CD4-positive, alpha-beta T cell (primary cell): ENCODE measurements at regions not wholly inside any gene's neighbourhood (a gene's known extent, or its start where the extent isn't known, plus 50 kb on each side); places are given as distances from the start of the nearest gene placed in this dataset.

Experiments used
- ATAC-seq: fragments of 200-7000 bp; cut with Tn5 transposase; one replicate; pipeline ENCODE4 v1.10.0; 2022; ENCODE audit warnings: mild to moderate bottlenecking; ENCODE audit not compliant: poor library complexity
- CTCF ChIA-PET: fragments of 350-600 bp; sonication (Branson Sonifier 250); formaldehyde crosslinking; loops from one replicate; lab custom pipeline; 2021; ENCODE audit warnings: antibody characterized with exemption, inconsistent platforms; lab: Charles Lee
- POLR2A ChIA-PET: fragments of 350-600 bp; sonication (Branson Sonifier 250); formaldehyde crosslinking; loops from one replicate; lab custom pipeline; 2021; ENCODE audit warnings: antibody characterized with exemption, inconsistent platforms; lab: Charles Lee
- DNase-seq, 14 experiments: peaks; one replicate each; pipeline ENCODE4 v3.0.0-alpha.2; 2013 to 2020; ENCODE audit warnings: mixed read lengths in 2 of 14
- H3K27ac ChIP-seq, 2 donors: one replicate each; pipeline versions ENCODE4 v1.5.1 to v1.7.0; 2013; ENCODE audit warnings: low read length in 2 of 2, low read depth in 1 of 2, mild to moderate bottlenecking in 1 of 2
- H3K27me3 ChIP-seq, 2 experiments: 1 replicate in 1 of 2; 2 replicates in 1 of 2; pipeline versions ENCODE4 v1.6.1 to v1.7.0; 2013; ENCODE audit warnings: low read length in 2 of 2, control low read depth in 1 of 2, mild to moderate bottlenecking in 1 of 2, moderate library complexity in 1 of 2; ENCODE audit not compliant: insufficient read depth in 2 of 2, control insufficient read depth in 1 of 2
- H3K36me3 ChIP-seq: one replicate; pipeline ENCODE4 v1.6.1; 2013; ENCODE audit warnings: low read length, control low read depth; ENCODE audit not compliant: insufficient read depth
- H3K4me1 ChIP-seq: one replicate; pipeline ENCODE4 v1.6.1; 2013; ENCODE audit warnings: low read length, control low read depth; ENCODE audit not compliant: insufficient read depth
- H3K4me3 ChIP-seq: one replicate; pipeline ENCODE4 v1.5.1; 2013; ENCODE audit warnings: mild to moderate bottlenecking, low read length, moderate library complexity
- H3K9me3 ChIP-seq, 2 experiments: 1 replicate in 1 of 2; 2 replicates in 1 of 2; pipeline versions ENCODE4 v1.6.1 to v1.7.0; 2013; ENCODE audit warnings: low read length in 2 of 2, mild to moderate bottlenecking in 2 of 2, control low read depth in 1 of 2, moderate library complexity in 1 of 2; ENCODE audit not compliant: control insufficient read depth in 1 of 2, insufficient read depth in 1 of 2
- H3K27ac Mint-ChIP-seq: one replicate; pipeline ENCODE4 v1.8.0; 2020; ENCODE audit warnings: mixed read lengths
- H3K27me3 Mint-ChIP-seq: one replicate; pipeline ENCODE4 v1.8.0; 2021; ENCODE audit warnings: mixed read lengths
- H3K36me3 Mint-ChIP-seq: one replicate; pipeline ENCODE4 v1.8.0; 2021; ENCODE audit warnings: low read depth, mixed read lengths
- H3K4me1 Mint-ChIP-seq: one replicate; pipeline ENCODE4 v1.8.0; 2021; ENCODE audit warnings: low read depth, mixed read lengths
- H3K4me3 Mint-ChIP-seq: one replicate; pipeline ENCODE4 v1.8.0; 2020; ENCODE audit warnings: mild to moderate bottlenecking, mixed read lengths
- H3K9me3 Mint-ChIP-seq: one replicate; pipeline ENCODE4 v1.8.0; 2020; ENCODE audit warnings: mixed read lengths
- intact Hi-C, 2 experiments: fragments of 100-400 bp; cut with DNase I in 1 of 2; cut with micrococcal nuclease in 1 of 2; formaldehyde crosslinking; loops; one replicate each; pipeline versions ENCODE4 v1.15.1 to v1.9.0; 2023 to 2025; cut with DNase I, micrococcal nuclease
- TF ChIP-seq, protein P1 (sequence below): fragments of 200-600 bp; IDR thresholded peaks from one replicate; pipeline ENCODE4 v1.8.0; 2022; ENCODE audit warnings: antibody characterized with exemption, mild to moderate bottlenecking

DNA sequence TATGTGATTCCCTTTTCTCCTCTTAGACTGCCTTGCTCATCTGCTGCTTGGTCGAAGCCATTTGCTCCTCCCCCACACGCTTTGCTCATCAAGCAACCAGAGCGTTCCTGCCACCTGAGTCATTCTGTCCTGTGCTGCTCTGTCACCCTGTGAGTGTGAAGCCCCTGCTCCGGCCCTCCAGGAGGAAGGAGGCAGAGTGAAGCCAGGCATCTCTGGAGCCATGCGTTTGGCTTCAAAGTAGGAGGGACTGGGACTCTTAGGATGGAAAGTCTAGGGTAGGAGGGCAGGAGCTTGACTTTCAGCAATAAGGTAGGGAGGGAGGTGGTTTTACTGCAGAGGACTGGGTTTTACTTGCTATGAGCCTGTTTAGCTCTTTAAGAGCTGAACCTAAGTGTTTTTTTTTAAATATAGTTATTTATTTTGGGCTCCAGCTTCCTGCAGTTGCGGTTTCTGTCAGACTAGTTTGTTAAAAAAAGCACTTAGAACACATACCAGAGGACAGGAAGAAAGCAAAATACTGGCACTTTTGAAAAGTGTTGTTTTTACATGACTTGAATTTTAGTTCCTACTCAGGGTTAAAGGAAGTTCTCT is 63.6 kb downstream of the SPINK2 start:
- intact Hi-C loops, result loop anchor here (2.0 to 10.0 kb wide), 3 partner anchors 43 to 149 kb away; partner anchors contain the start of genes HOPX (in 1 of the 2) and REST (in 1 of the 2)
- POLR2A ChIA-PET, result interaction anchor here (0.6 to 2.4 kb wide), 25 partner anchors 10 to 322 kb away, joined by 3 to 33 read pairs (median 5); partner anchors contain the start of genes HOPX, NOA1, PAICS and POLR2B
- Mint-ChIP-seq H3K27ac (peak overlapping the region; percentile 89), H3K4me1 (peaks cover 62% of the 10 kb centered on the region), H3K27me3 (no peaks in the 10 kb centered on the region), H3K36me3 (no peaks in the 10 kb centered on the region), H3K4me3 (peak overlapping the region; percentile 83), H3K9me3 (no peaks in the 10 kb centered on the region)
- ATAC-seq (peak; percentile 81), DNase-seq (peak; percentile 35 to 85 (median 58))
- TF ChIP-seq, protein P1, sequence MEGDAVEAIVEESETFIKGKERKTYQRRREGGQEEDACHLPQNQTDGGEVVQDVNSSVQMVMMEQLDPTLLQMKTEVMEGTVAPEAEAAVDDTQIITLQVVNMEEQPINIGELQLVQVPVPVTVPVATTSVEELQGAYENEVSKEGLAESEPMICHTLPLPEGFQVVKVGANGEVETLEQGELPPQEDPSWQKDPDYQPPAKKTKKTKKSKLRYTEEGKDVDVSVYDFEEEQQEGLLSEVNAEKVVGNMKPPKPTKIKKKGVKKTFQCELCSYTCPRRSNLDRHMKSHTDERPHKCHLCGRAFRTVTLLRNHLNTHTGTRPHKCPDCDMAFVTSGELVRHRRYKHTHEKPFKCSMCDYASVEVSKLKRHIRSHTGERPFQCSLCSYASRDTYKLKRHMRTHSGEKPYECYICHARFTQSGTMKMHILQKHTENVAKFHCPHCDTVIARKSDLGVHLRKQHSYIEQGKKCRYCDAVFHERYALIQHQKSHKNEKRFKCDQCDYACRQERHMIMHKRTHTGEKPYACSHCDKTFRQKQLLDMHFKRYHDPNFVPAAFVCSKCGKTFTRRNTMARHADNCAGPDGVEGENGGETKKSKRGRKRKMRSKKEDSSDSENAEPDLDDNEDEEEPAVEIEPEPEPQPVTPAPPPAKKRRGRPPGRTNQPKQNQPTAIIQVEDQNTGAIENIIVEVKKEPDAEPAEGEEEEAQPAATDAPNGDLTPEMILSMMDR, result no peak
- CTCF ChIA-PET, result interaction anchor here (1.0 to 1.9 kb wide), 3 partner anchors 10 to 47 kb away, joined by 3 to 9 read pairs (median 4); no protein-coding TSS in a partner anchor
- peak overlapping the region; percentile 71 to 75 for H3K27ac ChIP-seq
- no peaks in the 10 kb centered on the region for H3K36me3 ChIP-seq
- H3K9me3 ChIP-seq, result no peaks in the 10 kb centered on the region
- H3K4me1 ChIP-seq, result peaks cover 44% of the 10 kb centered on the region
- H3K4me3 ChIP-seq, result peak overlapping the region; percentile 36
- H3K27me3 ChIP-seq, result no peaks in the 10 kb centered on the region

DNA sequence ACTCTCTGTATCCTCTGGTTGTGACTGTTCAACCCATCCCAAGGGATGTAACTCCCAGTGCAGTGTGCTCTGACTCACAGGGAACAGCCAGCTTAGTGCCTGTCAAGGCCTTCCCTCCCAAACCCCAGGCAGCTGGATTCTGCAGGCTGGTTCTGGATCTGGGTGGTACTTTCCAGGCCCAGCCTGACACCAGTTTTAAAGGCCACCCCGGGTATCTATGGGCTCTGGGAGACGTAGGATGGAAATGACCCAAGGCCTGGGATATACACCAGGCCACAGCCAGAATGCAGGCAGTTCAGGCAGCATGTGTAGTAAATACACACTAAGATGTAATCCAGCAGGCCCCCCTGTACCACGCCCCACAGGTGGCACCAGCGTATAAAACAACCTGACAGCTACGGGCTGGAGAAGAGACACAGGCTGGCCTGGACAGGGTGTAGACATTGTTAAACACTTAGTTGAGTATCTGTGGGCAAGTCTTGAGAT is 64.2 kb downstream of the SPINK2 start:
- DNase-seq, result peak in 13 of 14 experiments; percentile 4 to 57 (median 28)

DNA sequence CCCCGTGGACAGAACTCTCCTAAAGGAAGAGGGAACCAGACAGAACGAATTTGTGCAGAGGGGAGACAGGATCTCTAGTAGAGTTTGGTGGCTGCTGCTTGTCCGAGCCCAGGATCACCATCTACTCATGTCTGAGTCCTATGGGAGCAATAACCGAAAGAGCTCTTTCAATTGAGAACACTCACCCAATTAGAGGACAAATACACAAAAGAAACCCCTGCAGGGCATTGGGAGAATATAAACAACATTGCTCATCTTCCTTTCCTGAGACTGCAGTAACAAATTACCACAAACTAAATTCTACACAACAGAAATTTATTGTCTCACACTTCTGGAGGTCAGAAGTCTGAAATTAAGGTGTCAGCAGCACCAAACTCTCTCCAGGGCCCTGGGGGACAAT is 65.6 kb downstream of the SPINK2 start:
- Mint-ChIP-seq H3K36me3 (no peaks in the 10 kb centered on the region), H3K27ac (peak overlapping the region; percentile 89), H3K27me3 (no peaks in the 10 kb centered on the region), H3K4me3 (no peak overlapping the region), H3K9me3 (no peaks in the 10 kb centered on the region), H3K4me1 (peaks cover 53% of the 10 kb centered on the region)
- TF ChIP-seq, protein P1, result no peak
- ChIA-PET CTCF (no interaction called here), POLR2A (interaction anchor here (0.6 kb wide), 1 partner anchor 10 kb away, joined by 3 read pairs; no protein-coding TSS in a partner anchor)
- no peaks in the 10 kb centered on the region for H3K36me3 ChIP-seq
- H3K4me3 ChIP-seq, result no peak overlapping the region
- no peaks in the 10 kb centered on the region for H3K9me3 ChIP-seq
- intact Hi-C loops, result loop anchor here (5.0 to 10.0 kb wide), 2 partner anchors 71 to 151 kb away; partner anchors contain the start of genes HOPX (in 1 of the 2) and REST (in 1 of the 2)
- no peak overlapping the region for H3K27ac ChIP-seq
- no peaks in the 10 kb centered on the region for H3K27me3 ChIP-seq
- H3K4me1 ChIP-seq, result peaks cover 40% of the 10 kb centered on the region
- DNase-seq, result no peak
- no peak for ATAC-seq

More for the DNA sequence above, 64.2 kb downstream of the SPINK2 start:
- Histone ChIP-seq H3K9me3 (no peaks in the 10 kb centered on the region), H3K4me3 (peak overlapping the region; percentile 36), H3K36me3 (no peaks in the 10 kb centered on the region), H3K27me3 (no peaks in the 10 kb centered on the region), H3K4me1 (peaks cover 40% of the 10 kb centered on the region), H3K27ac (peak overlapping the region; percentile 71 to 75)
- TF ChIP-seq, protein P1, result no peak
- ChIA-PET POLR2A (interaction anchor here (0.6 to 2.4 kb wide), 20 partner anchors 10 to 321 kb away, joined by 3 to 33 read pairs (median 7); partner anchors contain the start of genes HOPX, NOA1, PAICS and POLR2B), CTCF (interaction anchor here (1.6 to 1.9 kb wide), 2 partner anchors 10 to 42 kb away, joined by 4 to 9 read pairs; no protein-coding TSS in a partner anchor)
- ATAC-seq, result peak; percentile 60
- no peaks in the 10 kb centered on the region for H3K9me3 Mint-ChIP-seq
- peaks cover 60% of the 10 kb centered on the region for H3K4me1 Mint-ChIP-seq
- peak overlapping the region; percentile 89 for H3K27ac Mint-ChIP-seq
- intact Hi-C loops, result loop anchor here (5.0 to 10.0 kb wide), 2 partner anchors 73 to 150 kb away; partner anchors contain the start of genes HOPX (in 1 of the 2) and REST (in 1 of the 2)
- H3K4me3 Mint-ChIP-seq, result peak overlapping the region; percentile 83
- no peaks in the 10 kb centered on the region for H3K36me3 Mint-ChIP-seq
- no peaks in the 10 kb centered on the region for H3K27me3 Mint-ChIP-seq
